ENCODE measurements at regions not wholly inside any gene's neighbourhood (a gene's known extent, or its start where the extent isn't known, plus 50 kb on each side); places are given as distances from the start of the nearest gene placed in this dataset.

- TF ChIP-seq POLR2AphosphoS5 (IDR thresholded peaks at IDR 0.05; ENCODE audit: low read depth, low read length) (no peak), POLR2A (IDR thresholded peaks at IDR 0.05; ENCODE audit: low read depth, low read length) (no peak), TAF1 (IDR thresholded peaks at IDR 0.05; ENCODE audit: low read depth, low read length) (no peak), SPI1 (IDR thresholded peaks at IDR 0.05; ENCODE audit: low read depth, low read length) (no peak), PAX5 (IDR thresholded peaks at IDR 0.05; ENCODE audit: insufficient read depth, low read length, severe bottlenecking) (no peak)
Measured at GRCh38 chr1:55428944-55429931, 214.1 kb upstream of the USP24 start.
